GM12891 (cell line): ENCODE measurements at regions not wholly inside any gene's neighbourhood (a gene's known extent, or its start where the extent isn't known, plus 50 kb on each side); places are given as distances from the start of the nearest gene placed in this dataset.

Experiments used
- POLR2A ChIP-seq: IDR thresholded peaks from 2 replicates; pipeline ENCODE4 v1.6.1; 2011; ENCODE audit warnings: low read depth, low read length, control low read depth
- TAF1 ChIP-seq: IDR thresholded peaks from 2 replicates; pipeline ENCODE4 v1.6.1; 2011; ENCODE audit warnings: low read depth, low read length, control low read depth

DNA sequence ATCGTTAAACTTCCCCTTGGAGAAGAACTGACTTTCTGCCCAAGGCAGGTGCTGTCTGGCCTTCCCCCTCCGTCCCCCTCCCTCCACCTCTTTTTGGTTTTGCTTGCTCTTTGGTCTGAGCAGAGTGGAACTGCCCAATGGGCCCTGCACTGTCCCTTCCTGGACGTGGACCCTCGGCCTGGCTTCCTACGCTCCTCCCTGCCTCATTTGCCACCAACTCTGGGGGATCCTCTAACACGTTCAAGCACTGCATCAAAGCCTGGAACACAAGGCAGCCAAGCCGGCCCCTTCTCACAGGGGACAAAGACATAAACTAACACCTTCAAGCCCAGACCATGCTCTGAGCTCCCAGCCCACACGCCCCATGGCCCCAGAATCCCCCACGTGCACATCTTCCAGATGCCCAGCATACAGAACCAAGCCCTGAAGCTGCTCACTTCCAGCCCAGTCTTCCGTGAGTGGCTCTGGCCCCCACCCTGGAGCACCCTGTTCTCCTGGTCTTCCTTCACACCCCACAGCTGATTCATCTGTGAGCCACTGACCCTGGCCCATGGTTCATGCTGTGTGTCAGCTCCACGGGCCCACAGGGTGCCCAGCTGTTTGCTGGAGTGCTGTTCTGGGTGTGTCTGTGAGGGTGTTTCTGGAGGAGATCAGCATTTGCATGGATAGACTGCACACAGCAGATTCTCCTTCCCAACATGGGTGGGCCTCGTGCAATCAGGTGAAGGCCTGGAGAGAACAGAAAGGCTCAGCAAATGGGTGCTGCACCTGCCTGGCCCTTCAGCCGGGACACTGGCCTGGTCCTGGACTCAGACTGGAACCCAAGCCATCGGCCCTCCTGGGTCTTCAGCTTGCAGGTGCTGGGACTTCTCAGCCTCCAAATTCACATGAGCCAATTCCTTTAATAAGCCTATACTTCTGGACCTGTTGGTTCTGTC is 247.1 kb upstream of the SALL3 start:
- TF ChIP-seq TAF1 (no peak), POLR2A (no peak)
